ENCODE measurements at regions not wholly inside any gene's neighbourhood (a gene's known extent, or its start where the extent isn't known, plus 50 kb on each side); places are given as distances from the start of the nearest gene placed in this dataset.

- TF ChIP-seq POLR2A (IDR thresholded peaks at IDR 0.05), result no peak
- no peak for TF ChIP-seq CTCF (IDR thresholded peaks at IDR 0.05)
Observed at GRCh38 chr2:234259440-234259839, 208.9 kb downstream of the SPP2 start.
